ENCODE measurements at regions not wholly inside any gene's neighbourhood (a gene's known extent, or its start where the extent isn't known, plus 50 kb on each side); places are given as distances from the start of the nearest gene placed in this dataset.
A peak's percentile ranks its signal among the peaks of the same experiment; 100 is the strongest.
"Not testable (repeated sequence)": the region's sequence is repeated elsewhere in the genome, so short reads cannot be mapped to it uniquely, and the experiment has no call there.

DNA sequence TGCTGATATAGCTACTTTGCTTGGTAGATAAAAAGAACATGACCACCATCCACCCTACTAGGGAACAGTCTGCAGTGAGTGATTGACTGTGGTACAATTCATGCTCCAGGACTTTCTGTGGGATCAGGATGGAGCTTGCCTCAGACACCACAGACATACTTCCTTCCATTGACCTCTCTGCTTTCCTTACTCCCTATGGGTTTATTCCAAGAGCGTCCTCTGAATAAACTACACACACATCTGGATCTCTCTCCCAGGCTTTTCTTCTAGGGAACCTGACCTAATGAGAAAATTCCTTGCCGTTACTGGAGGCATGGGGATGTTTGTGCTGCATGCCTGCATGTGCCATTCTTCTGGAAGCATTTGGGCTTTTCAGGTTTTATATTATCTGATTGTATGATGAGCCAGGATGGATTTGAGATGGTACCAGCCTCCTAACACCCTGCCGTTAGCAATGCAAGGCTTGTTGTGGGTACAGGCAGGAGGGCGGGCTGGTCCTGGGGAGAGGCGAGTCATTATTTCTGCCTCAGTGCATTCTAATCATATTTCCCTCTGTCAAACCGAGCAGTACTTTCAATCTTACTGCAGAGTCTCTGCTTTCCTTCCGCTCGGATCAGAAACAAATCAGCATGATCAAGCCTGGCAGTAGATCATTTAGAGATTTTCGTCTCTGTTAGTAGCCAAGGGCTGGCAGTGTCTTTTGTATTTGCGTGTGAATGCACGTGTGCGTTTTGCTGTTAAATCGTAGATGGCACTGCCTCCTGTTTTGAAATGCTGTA lies 279.2 kb downstream of the PDCD6IP start:
- TF ChIP-seq, protein P1, sequence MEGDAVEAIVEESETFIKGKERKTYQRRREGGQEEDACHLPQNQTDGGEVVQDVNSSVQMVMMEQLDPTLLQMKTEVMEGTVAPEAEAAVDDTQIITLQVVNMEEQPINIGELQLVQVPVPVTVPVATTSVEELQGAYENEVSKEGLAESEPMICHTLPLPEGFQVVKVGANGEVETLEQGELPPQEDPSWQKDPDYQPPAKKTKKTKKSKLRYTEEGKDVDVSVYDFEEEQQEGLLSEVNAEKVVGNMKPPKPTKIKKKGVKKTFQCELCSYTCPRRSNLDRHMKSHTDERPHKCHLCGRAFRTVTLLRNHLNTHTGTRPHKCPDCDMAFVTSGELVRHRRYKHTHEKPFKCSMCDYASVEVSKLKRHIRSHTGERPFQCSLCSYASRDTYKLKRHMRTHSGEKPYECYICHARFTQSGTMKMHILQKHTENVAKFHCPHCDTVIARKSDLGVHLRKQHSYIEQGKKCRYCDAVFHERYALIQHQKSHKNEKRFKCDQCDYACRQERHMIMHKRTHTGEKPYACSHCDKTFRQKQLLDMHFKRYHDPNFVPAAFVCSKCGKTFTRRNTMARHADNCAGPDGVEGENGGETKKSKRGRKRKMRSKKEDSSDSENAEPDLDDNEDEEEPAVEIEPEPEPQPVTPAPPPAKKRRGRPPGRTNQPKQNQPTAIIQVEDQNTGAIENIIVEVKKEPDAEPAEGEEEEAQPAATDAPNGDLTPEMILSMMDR (IDR thresholded peaks at IDR 0.05; ENCODE audit: insufficient read depth, low read depth, low read length, missing control alignments) = no peak
- DNase-seq (ENCODE audit: low read depth) = peak; percentile 66
- H3K4me3 ChIP-seq (ENCODE audit: low read depth, low read length) = no peak overlapping the region

DNA sequence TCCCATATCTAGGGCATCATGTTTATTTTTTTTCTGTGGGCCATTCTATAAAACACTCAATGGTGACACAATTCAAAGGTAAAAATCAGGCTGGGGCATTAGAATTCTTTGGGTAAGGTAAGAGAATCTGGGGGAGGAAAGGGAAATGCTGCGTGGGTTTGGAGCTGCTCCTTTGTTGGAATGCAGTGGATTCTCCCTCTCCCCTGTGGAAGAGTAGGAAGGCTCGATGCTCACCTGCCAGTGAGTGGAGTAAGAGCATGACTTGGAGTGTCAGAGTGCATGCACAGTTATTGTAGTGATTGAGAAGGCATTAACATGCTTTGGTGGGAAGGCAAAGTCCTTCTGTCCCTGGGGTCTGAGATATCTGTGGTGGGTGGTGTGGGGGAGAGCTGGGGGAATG lies 280.0 kb downstream of the PDCD6IP start:
- DNase-seq (ENCODE audit: low read depth) = no peak
- no peak overlapping the region for H3K4me3 ChIP-seq (ENCODE audit: low read depth, low read length)
- TF ChIP-seq, protein P1 (IDR thresholded peaks at IDR 0.05; ENCODE audit: insufficient read depth, low read depth, low read length, missing control alignments) = no peak

- not testable (repeated sequence) for DNase-seq (ENCODE audit: low read depth); H3K4me3 ChIP-seq (ENCODE audit: low read depth, low read length)
Observed at GRCh38 chr3:34079849-34080248, 281.4 kb downstream of the PDCD6IP start.

DNA sequence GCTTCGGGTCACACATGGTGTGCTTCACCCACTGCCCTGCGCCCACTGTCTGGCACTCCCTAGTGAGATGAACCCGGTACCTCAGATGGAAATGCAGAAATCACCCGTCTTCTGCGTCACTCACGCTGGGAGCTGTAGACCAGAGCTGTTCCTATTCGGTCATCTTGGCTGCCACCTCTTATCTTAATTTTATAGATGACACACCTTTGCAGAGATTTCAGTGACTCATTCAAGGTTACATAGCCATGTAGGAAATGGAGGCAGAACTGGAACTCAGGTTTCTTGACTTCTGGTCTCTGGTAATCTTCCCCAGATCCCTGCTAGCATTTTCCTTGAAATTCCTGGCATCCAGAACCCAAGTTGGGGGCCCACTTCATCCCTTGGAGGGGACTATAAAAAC lies 291.9 kb downstream of the PDCD6IP start:
- H3K4me3 ChIP-seq (ENCODE audit: low read depth, low read length); DNase-seq (ENCODE audit: low read depth): not testable (repeated sequence)

- DNase-seq (ENCODE audit: low read depth) = no peak
- no peak overlapping the region for H3K4me3 ChIP-seq (ENCODE audit: low read depth, low read length)
- TF ChIP-seq, protein P1 (IDR thresholded peaks at IDR 0.05; ENCODE audit: insufficient read depth, low read depth, low read length, missing control alignments) = no peak
Observed at GRCh38 chr3:34090876-34091275, 292.4 kb downstream of the PDCD6IP start.

GRCh38 chr3:34094280-34094679 lies 295.9 kb downstream of the PDCD6IP start:
- DNase-seq (ENCODE audit: low read depth); H3K4me3 ChIP-seq (ENCODE audit: low read depth, low read length): not testable (repeated sequence)

DNA sequence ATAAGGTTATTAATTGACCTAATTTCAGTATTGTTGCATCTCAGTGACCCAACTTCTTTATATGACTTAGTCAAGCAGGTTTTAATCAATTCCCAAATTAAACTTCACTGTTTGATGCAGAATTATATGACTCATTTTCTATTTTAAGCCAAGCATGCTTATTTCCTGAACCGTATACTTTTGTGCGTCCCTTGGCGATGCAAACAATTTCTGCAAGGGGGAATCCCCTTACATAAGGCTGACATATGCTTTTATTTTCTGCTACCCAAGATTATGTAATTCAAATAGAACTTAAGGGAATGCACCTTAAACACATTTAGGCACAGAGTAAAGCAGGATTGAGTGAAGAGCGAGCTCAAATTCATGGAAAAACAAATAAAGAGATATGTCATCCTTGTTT lies 303.9 kb downstream of the PDCD6IP start:
- TF ChIP-seq, protein P1 (IDR thresholded peaks at IDR 0.05; ENCODE audit: insufficient read depth, low read depth, low read length, missing control alignments) = no peak
- DNase-seq (ENCODE audit: low read depth) = no peak
- H3K4me3 ChIP-seq (ENCODE audit: low read depth, low read length) = no peak overlapping the region

- TF ChIP-seq, protein P1 (IDR thresholded peaks at IDR 0.05; ENCODE audit: insufficient read depth, low read depth, low read length, missing control alignments) = no peak
- no peak for DNase-seq (ENCODE audit: low read depth)
- H3K4me3 ChIP-seq (ENCODE audit: low read depth, low read length) = no peak overlapping the region
Observed at GRCh38 chr3:34106379-34106778, 307.9 kb downstream of the PDCD6IP start.
